ENCODE measurements at regions not wholly inside any gene's neighbourhood (a gene's known extent, or its start where the extent isn't known, plus 50 kb on each side); places are given as distances from the start of the nearest gene placed in this dataset.

GRCh38 chr2:199189229-199189628 lies 268.5 kb downstream of the SATB2 start:
- TF ChIP-seq MYNN (IDR thresholded peaks at IDR 0.05) (no peak), MYNN (CRISPR knock-in tag; IDR thresholded peaks at IDR 0.05) (no peak), EGR1 (conservative IDR thresholded peaks at IDR 0.05) (no peak), NFE2L1 (tag; IDR thresholded peaks at IDR 0.05; ENCODE audit: borderline replicate concordance, low read depth) (no peak), RNF2 (IDR thresholded peaks at IDR 0.05) (no peak), POLR2A (conservative IDR thresholded peaks at IDR 0.05) (no peak), RERE (CRISPR knock-in tag; IDR thresholded peaks at IDR 0.05; ENCODE audit: borderline replicate concordance) (no peak), MAX (CRISPR knock-in tag; IDR thresholded peaks at IDR 0.05) (no peak), CTCF (IDR thresholded peaks at IDR 0.05 in 2 of 3, conservative IDR thresholded peaks at IDR 0.05 in 1 of 3; ENCODE audit: insufficient read depth in 2 of 3, low read depth in 1 of 3, low read length in 3 of 3) (no peak), MTA3 (IDR thresholded peaks at IDR 0.05; ENCODE audit: borderline replicate concordance) (no peak), ZNF76 (CRISPR knock-in tag; IDR thresholded peaks at IDR 0.05; ENCODE audit: borderline replicate concordance) (no peak)
